ENCODE measurements at regions not wholly inside any gene's neighbourhood (a gene's known extent, or its start where the extent isn't known, plus 50 kb on each side); places are given as distances from the start of the nearest gene placed in this dataset.

GRCh38 chr21:15259824-15260223 is 195.0 kb upstream of the NRIP1 start:
- TF ChIP-seq, protein P1, sequence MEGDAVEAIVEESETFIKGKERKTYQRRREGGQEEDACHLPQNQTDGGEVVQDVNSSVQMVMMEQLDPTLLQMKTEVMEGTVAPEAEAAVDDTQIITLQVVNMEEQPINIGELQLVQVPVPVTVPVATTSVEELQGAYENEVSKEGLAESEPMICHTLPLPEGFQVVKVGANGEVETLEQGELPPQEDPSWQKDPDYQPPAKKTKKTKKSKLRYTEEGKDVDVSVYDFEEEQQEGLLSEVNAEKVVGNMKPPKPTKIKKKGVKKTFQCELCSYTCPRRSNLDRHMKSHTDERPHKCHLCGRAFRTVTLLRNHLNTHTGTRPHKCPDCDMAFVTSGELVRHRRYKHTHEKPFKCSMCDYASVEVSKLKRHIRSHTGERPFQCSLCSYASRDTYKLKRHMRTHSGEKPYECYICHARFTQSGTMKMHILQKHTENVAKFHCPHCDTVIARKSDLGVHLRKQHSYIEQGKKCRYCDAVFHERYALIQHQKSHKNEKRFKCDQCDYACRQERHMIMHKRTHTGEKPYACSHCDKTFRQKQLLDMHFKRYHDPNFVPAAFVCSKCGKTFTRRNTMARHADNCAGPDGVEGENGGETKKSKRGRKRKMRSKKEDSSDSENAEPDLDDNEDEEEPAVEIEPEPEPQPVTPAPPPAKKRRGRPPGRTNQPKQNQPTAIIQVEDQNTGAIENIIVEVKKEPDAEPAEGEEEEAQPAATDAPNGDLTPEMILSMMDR (IDR thresholded peaks at IDR 0.05), result no peak
- no peak for TF ChIP-seq EP300 (IDR thresholded peaks at IDR 0.05)

All from suprapubic skin (tissue), 3 donors.